ENCODE measurements at regions not wholly inside any gene's neighbourhood (a gene's known extent, or its start where the extent isn't known, plus 50 kb on each side); places are given as distances from the start of the nearest gene placed in this dataset.

DNA sequence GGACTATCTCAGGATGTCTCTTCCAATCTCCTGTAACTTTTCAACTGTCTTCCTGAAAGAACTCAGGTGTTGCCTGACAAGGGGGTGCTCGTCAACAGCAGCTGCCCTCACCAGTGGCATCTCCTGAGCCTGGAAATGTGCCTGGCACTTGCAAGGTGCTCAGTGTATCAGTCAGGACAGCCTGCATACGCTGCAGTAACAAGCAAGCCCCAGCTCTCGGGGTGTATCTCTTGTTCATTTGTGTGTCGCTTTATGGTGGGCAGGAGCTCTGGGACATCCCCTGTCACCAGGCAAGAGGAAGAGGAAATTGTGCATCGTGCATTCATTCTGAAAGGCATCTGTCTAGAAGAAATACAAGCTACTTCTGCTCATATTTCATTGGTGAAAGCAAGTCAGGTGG is 263.1 kb downstream of the DCDC2C start:
- TF ChIP-seq, protein P1, sequence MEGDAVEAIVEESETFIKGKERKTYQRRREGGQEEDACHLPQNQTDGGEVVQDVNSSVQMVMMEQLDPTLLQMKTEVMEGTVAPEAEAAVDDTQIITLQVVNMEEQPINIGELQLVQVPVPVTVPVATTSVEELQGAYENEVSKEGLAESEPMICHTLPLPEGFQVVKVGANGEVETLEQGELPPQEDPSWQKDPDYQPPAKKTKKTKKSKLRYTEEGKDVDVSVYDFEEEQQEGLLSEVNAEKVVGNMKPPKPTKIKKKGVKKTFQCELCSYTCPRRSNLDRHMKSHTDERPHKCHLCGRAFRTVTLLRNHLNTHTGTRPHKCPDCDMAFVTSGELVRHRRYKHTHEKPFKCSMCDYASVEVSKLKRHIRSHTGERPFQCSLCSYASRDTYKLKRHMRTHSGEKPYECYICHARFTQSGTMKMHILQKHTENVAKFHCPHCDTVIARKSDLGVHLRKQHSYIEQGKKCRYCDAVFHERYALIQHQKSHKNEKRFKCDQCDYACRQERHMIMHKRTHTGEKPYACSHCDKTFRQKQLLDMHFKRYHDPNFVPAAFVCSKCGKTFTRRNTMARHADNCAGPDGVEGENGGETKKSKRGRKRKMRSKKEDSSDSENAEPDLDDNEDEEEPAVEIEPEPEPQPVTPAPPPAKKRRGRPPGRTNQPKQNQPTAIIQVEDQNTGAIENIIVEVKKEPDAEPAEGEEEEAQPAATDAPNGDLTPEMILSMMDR (IDR thresholded peaks at IDR 0.05), result no peak
- TF ChIP-seq EZH2phosphoT487 (IDR thresholded peaks at IDR 0.05), result no peak

All from neural progenitor cell (in vitro differentiated cells).